Common myeloid progenitor, CD34-positive (primary cell): ENCODE measurements at regions not wholly inside any gene's neighbourhood (a gene's known extent, or its start where the extent isn't known, plus 50 kb on each side); places are given as distances from the start of the nearest gene placed in this dataset.

ENCODE experiments used
- CTCF ChIA-PET: fragments of 350-600 bp; sonication (Branson Sonifier 250); formaldehyde crosslinking; loops from one replicate; lab custom pipeline; 2021; ENCODE audit warnings: antibody characterized with exemption; lab: Charles Lee
- POLR2A ChIA-PET: fragments of 350-600 bp; sonication (Branson Sonifier 250); formaldehyde crosslinking; loops from one replicate; lab custom pipeline; 2021; ENCODE audit warnings: antibody characterized with exemption; lab: Charles Lee
- DNase-seq, 3 donors: peaks; one replicate each; pipeline versions ENCODE4 v3.0.0 to v3.0.0-alpha.2; 2013
- H3K27ac ChIP-seq, 2 experiments: 1 replicate in 1 of 2; 2 replicates in 1 of 2; pipeline ENCODE4 v1.7.0; 2013; ENCODE audit warnings: inconsistent platforms in 2 of 2, low read length in 2 of 2, mild to moderate bottlenecking in 2 of 2, low read depth in 1 of 2, moderate library complexity in 1 of 2; ENCODE audit not compliant: severe bottlenecking in 2 of 2, insufficient read depth in 1 of 2, poor library complexity in 1 of 2
- H3K27me3 ChIP-seq, 5 experiments: replicated peaks in 2 of 5; 1 replicate in 3 of 5; 2 replicates in 2 of 5; pipeline versions ENCODE4 v1.6.1 to v1.7.0; 2013; ENCODE audit warnings: low read length in 4 of 5, mild to moderate bottlenecking in 2 of 5, moderate library complexity in 2 of 5, inconsistent platforms in 1 of 5; ENCODE audit not compliant: insufficient read depth in 5 of 5, control insufficient read depth in 4 of 5
- H3K36me3 ChIP-seq, 4 experiments: 1 replicate in 2 of 4; 2 replicates in 2 of 4; pipeline versions ENCODE4 v1.6.1 to v1.7.0; 2013; ENCODE audit warnings: low read length in 3 of 4, control low read depth in 1 of 4, mild to moderate bottlenecking in 1 of 4; ENCODE audit not compliant: control insufficient read depth in 4 of 4, insufficient read depth in 4 of 4
- H3K4me1 ChIP-seq, 4 experiments: 1 replicate in 3 of 4; 2 replicates in 1 of 4; pipeline versions ENCODE4 v1.6.1 to v1.7.1; 2013; ENCODE audit warnings: low read length in 3 of 4, mild to moderate bottlenecking in 3 of 4, control low read depth in 1 of 4, inconsistent platforms in 1 of 4, moderate library complexity in 1 of 4; ENCODE audit not compliant: control insufficient read depth in 4 of 4, insufficient read depth in 4 of 4; ENCODE audit errors: control extremely low read depth in 1 of 4
- H3K4me3 ChIP-seq, 7 experiments: 1 replicate in 4 of 7; 2 replicates in 3 of 7; pipeline versions ENCODE4 v1.5.1 to v1.7.0; 2013; ENCODE audit warnings: mild to moderate bottlenecking in 7 of 7, low read length in 6 of 7, moderate library complexity in 6 of 7, inconsistent platforms in 2 of 7, low read depth in 2 of 7, control low read depth in 1 of 7; ENCODE audit not compliant: insufficient read depth in 4 of 7, control insufficient read depth in 1 of 7; ENCODE audit errors: extremely low read depth in 1 of 7
- H3K9me3 ChIP-seq, 5 experiments: 1 replicate in 4 of 5; 2 replicates in 1 of 5; pipeline versions ENCODE4 v1.6.1 to v1.7.1; 2013; ENCODE audit warnings: low read length in 4 of 5, mild to moderate bottlenecking in 2 of 5, inconsistent platforms in 1 of 5, low read depth in 1 of 5, moderate library complexity in 1 of 5; ENCODE audit not compliant: control insufficient read depth in 4 of 5, insufficient read depth in 2 of 5; ENCODE audit errors: control extremely low read depth in 1 of 5
- WGBS: methylation state at CpG from one replicate; pipeline ENCODE4 v1.1.5; 2013; ENCODE audit not compliant: insufficient coverage; 5-methylcytosine and 5-hydroxymethylcytosine counted together

- DNase-seq, result peak; percentile 26 to 65 (median 55)
- Histone ChIP-seq H3K9me3 (no peaks in the 10 kb centered on the region), H3K27me3 (no peaks in the 10 kb centered on the region), H3K36me3 (no peaks in the 10 kb centered on the region), H3K27ac (no peak overlapping the region), H3K4me1 (peaks cover 2 to 15% (median 8%) of the 10 kb centered on the region in 4 experiments), H3K4me3 (peak overlapping the region in 4 of 7 experiments; percentile 2 to 60 (median 8))
- 5% methylated on average over 10 of the region's 13 CpGs for WGBS
- CTCF ChIA-PET, result interaction anchor here (0.9 to 1.9 kb wide), 3 partner anchors 9 to 34 kb away, joined by 3 to 4 read pairs (median 4); no protein-coding TSS in a partner anchor
- POLR2A ChIA-PET, result no interaction called here
Observed at GRCh38 chr6:105900125-105900937, 185.8 kb upstream of the PRDM1 start.

DNA sequence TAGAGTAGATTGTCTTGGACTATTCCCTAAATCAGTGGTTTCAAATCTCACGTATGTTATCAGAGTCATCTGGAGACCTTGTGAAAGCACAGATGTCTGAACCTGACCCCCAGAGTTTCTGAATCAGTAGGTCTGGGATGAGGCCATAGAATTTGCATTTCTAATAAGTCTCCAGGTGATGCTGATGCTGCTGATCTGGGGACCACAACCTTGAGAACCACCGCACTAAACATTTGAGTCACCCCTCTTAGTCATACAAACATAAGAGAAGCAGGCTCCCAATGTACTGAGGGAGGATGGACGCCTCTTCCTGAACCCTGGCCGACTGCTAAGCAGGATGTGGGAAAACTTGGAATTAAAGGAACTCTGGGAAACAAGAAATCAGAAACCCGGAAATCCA is 187.8 kb upstream of the PRDM1 start:
- ChIA-PET POLR2A (no interaction called here), CTCF (interaction anchor here (1.2 kb wide), 1 partner anchor 9 kb away, joined by 3 read pairs; no protein-coding TSS in a partner anchor)
- H3K4me1 ChIP-seq, result peaks cover 6 to 22% (median 15%) of the 10 kb centered on the region in 4 experiments
- H3K4me3 ChIP-seq, result no peak overlapping the region
- no peak for DNase-seq
- no peak overlapping the region for H3K27ac ChIP-seq
- no peaks in the 10 kb centered on the region for H3K36me3 ChIP-seq
- WGBS, result 92% methylated on average over 4 of the region's 5 CpGs
- H3K9me3 ChIP-seq, result no peaks in the 10 kb centered on the region
- no peaks in the 10 kb centered on the region for H3K27me3 ChIP-seq

DNA sequence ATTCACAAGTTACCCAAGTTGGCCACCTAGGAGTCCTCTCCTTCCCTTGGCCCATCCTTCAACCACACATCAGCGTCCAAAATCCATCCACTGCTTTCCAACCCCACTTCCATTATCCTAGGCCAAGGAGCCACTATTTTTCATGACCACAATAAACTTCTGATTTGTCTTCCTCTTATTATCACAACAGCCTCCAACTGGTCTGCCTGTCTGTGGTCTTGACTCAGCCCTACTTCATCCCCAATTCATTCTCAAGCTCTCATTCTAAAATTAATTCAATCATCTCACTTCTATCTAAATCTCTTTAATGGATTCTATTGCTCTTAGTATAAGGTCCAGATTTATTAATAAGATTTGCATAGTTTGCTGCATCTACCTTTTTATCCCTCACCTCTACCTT is 189.0 kb upstream of the PRDM1 start:
- peaks cover 7 to 32% (median 25%) of the 10 kb centered on the region in 4 experiments for H3K4me1 ChIP-seq
- DNase-seq, result no peak
- POLR2A ChIA-PET, result no interaction called here
- H3K9me3 ChIP-seq, result no peaks in the 10 kb centered on the region
- H3K27me3 ChIP-seq, result no peaks in the 10 kb centered on the region
- H3K4me3 ChIP-seq, result no peak overlapping the region
- H3K36me3 ChIP-seq, result no peaks in the 10 kb centered on the region
- CTCF ChIA-PET, result no interaction called here
- 100% methylated on average over 1 of the region's 1 CpG for WGBS
- no peak overlapping the region for H3K27ac ChIP-seq

DNA sequence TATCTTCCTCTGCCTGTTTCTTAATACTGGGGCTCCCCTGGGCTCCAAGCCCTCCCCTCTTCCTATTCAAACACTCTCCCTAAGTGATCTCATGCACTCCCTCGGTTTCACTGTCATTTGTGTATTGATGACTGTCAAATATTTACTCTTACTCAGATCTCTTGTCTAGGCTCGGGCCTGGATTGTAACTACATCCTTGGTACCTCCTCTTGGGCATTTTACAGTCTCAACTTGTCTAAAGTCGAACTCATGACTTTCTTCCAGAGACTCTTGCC is 189.4 kb upstream of the PRDM1 start:
- H3K4me3 ChIP-seq, result no peak overlapping the region
- peaks cover 7 to 35% (median 25%) of the 10 kb centered on the region in 4 experiments for H3K4me1 ChIP-seq
- ChIA-PET POLR2A (no interaction called here), CTCF (no interaction called here)
- no peak for DNase-seq
- H3K27ac ChIP-seq, result no peak overlapping the region
- H3K9me3 ChIP-seq, result no peaks in the 10 kb centered on the region
- no peaks in the 10 kb centered on the region for H3K27me3 ChIP-seq
- WGBS, result 100% methylated on average over 2 of the region's 3 CpGs
- H3K36me3 ChIP-seq, result no peaks in the 10 kb centered on the region

GRCh38 chr6:105896052-105896820 is 189.9 kb upstream of the PRDM1 start:
- no peak for DNase-seq
- Histone ChIP-seq H3K27ac (no peak overlapping the region), H3K9me3 (no peaks in the 10 kb centered on the region), H3K4me3 (no peak overlapping the region), H3K4me1 (peaks cover 7 to 35% (median 25%) of the 10 kb centered on the region in 4 experiments), H3K36me3 (no peaks in the 10 kb centered on the region), H3K27me3 (no peaks in the 10 kb centered on the region)
- CTCF ChIA-PET, result interaction anchor here (0.9 kb wide), 1 partner anchor 87 kb away, joined by 3 read pairs; no protein-coding TSS in a partner anchor
- WGBS, result 87% methylated on average over 11 of the region's 12 CpGs
- POLR2A ChIA-PET, result no interaction called here

DNA sequence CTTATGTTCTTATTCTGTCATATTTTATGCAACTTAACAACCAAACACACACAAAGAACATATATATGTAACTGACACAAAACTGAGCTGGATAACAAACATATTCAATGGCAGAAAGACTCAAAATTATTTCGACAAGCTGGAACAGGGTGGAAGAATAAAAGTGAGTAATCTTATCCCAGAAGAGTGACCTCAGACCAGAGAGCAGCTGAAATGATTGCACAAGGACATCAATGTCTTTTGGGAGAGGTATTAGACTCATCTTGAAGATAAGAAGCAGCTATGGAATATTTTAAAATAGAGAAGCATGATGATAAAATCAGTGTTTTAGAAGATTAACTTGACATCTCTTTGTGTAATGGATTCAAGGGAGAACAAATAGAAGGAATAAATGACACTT is 191.6 kb upstream of the PRDM1 start:
- no peak overlapping the region for H3K27ac ChIP-seq
- peaks cover 5 to 25% (median 16%) of the 10 kb centered on the region in 4 experiments for H3K4me1 ChIP-seq
- no peak overlapping the region for H3K4me3 ChIP-seq
- H3K9me3 ChIP-seq, result peaks cover 0 to 8% (median 0%) of the 10 kb centered on the region in 5 experiments
- no peaks in the 10 kb centered on the region for H3K27me3 ChIP-seq
- 100% methylated on average over 1 of the region's 1 CpG for WGBS
- POLR2A ChIA-PET, result no interaction called here
- CTCF ChIA-PET, result interaction anchor here (0.7 to 1.3 kb wide), 3 partner anchors 15 to 29 kb away, joined by 3 read pairs; no protein-coding TSS in a partner anchor
- DNase-seq, result no peak
- no peaks in the 10 kb centered on the region for H3K36me3 ChIP-seq
